ENCODE measurements at regions not wholly inside any gene's neighbourhood (a gene's known extent, or its start where the extent isn't known, plus 50 kb on each side); places are given as distances from the start of the nearest gene placed in this dataset.
"Not testable (repeated sequence)": the region's sequence is repeated elsewhere in the genome, so short reads cannot be mapped to it uniquely, and the experiment has no call there.

- no peak for DNase-seq
- Histone ChIP-seq H3K9me3 (peaks cover 0 to 8% (median 0%) of the 10 kb centered on the region in 8 donors), H3K27ac (no peak overlapping the region), H3K27me3 (replicated peaks in 1 of 7) (peaks cover 0 to 3% (median 0%) of the 10 kb centered on the region in 7 donors), H3K4me1 (no peaks in the 10 kb centered on the region), H3K4me3 (no peak overlapping the region), H3K36me3 (no peaks in the 10 kb centered on the region)
- intact Hi-C loops (cut with DNase I; ENCODE audit: low total_unique reads), result no loop called here
- WGBS, 5 donors, result 73 to 84% (median 80%) methylated on average over 5 of the region's 5 CpGs
- TF ChIP-seq CTCF (IDR thresholded peaks at IDR 0.05 in 8 of 11, conservative IDR thresholded peaks at IDR 0.05 in 3 of 11) (no peak), POLR2AphosphoS5 (IDR thresholded peaks at IDR 0.05) (no peak), POLR2A (IDR thresholded peaks at IDR 0.05) (no peak)
Observed at GRCh38 chr10:77723376-77723775, 85.8 kb upstream of the KCNMA1 start.

GRCh38 chr10:77722956-77723355 is 85.3 kb upstream of the KCNMA1 start:
- H3K4me3 ChIP-seq, H3K4me1 ChIP-seq: not testable (repeated sequence)
- 53 to 60% (median 57%) methylated on average over 3 of the region's 3 CpGs for WGBS, 5 donors

GRCh38 chr10:77721815-77722214 is 84.2 kb upstream of the KCNMA1 start:
- intact Hi-C loops (cut with DNase I; ENCODE audit: low total_unique reads), result no loop called here
- Histone ChIP-seq H3K36me3 (no peaks in the 10 kb centered on the region), H3K4me1 (no peaks in the 10 kb centered on the region), H3K4me3 (no peak overlapping the region), H3K9me3 (peaks cover 0 to 8% (median 0%) of the 10 kb centered on the region in 8 donors), H3K27ac (no peak overlapping the region), H3K27me3 (replicated peaks in 1 of 7) (peaks cover 0 to 13% (median 0%) of the 10 kb centered on the region in 7 donors)
- DNase-seq, result no peak
- TF ChIP-seq POLR2AphosphoS5 (IDR thresholded peaks at IDR 0.05) (no peak), CTCF (IDR thresholded peaks at IDR 0.05 in 8 of 11, conservative IDR thresholded peaks at IDR 0.05 in 3 of 11) (no peak), POLR2A (IDR thresholded peaks at IDR 0.05) (no peak)
- WGBS, 5 donors, result 87 to 97% (median 90%) methylated on average over 3 of the region's 3 CpGs

More at GRCh38 chr10:77722956-77723355, 85.3 kb upstream of the KCNMA1 start:
- H3K9me3 ChIP-seq; H3K36me3 ChIP-seq; intact Hi-C loops (cut with DNase I; ENCODE audit: low total_unique reads); DNase-seq; H3K27me3 ChIP-seq (replicated peaks in 1 of 7); H3K27ac ChIP-seq: not testable (repeated sequence)

- Histone ChIP-seq H3K27ac (no peak overlapping the region), H3K9me3 (peaks cover 0 to under 1% (median 0%) of the 10 kb centered on the region in 8 donors), H3K27me3 (replicated peaks in 1 of 7) (peaks cover 0 to 32% (median 0%) of the 10 kb centered on the region in 7 donors), H3K4me1 (no peaks in the 10 kb centered on the region), H3K36me3 (no peaks in the 10 kb centered on the region), H3K4me3 (no peak overlapping the region)
- TF ChIP-seq POLR2A (IDR thresholded peaks at IDR 0.05) (no peak), CTCF (IDR thresholded peaks at IDR 0.05 in 8 of 11, conservative IDR thresholded peaks at IDR 0.05 in 3 of 11) (no peak), POLR2AphosphoS5 (IDR thresholded peaks at IDR 0.05) (no peak)
- 46 to 58% (median 54%) methylated on average over 2 of the region's 2 CpGs for WGBS, 5 donors
- DNase-seq, result no peak
- intact Hi-C loops (cut with DNase I; ENCODE audit: low total_unique reads), result loop anchor here (10.0 kb wide), 2 partner anchors 116 to 544 kb away; no protein-coding TSS in a partner anchor
Observed at GRCh38 chr10:77718957-77719356, 81.3 kb upstream of the KCNMA1 start.

DNA sequence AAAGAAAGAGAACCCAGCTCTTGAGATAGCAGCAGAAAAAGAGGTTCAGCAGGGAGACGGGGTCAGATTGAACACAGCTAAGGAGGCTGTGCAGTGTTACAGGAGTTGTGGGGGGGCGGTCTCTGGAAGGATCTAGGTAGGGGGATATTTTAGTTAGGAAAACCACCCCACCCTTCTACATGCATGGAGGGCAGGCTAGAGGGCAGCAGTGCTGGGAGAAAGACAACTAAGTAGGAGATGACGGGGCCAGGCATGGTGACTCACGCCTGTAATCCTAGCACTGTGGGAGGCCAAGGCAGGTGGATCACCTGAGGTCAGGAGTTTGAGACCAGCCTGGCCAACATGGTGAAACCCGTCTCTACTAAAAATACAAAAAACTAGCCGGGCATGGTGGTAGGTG is 80.7 kb upstream of the KCNMA1 start:
- peaks cover 0 to 39% (median 0%) of the 10 kb centered on the region in 7 donors for H3K27me3 ChIP-seq (replicated peaks in 1 of 7)
- WGBS, 5 donors, result 72 to 83% (median 80%) methylated on average over 6 of the region's 6 CpGs
- H3K36me3 ChIP-seq, H3K27ac ChIP-seq, H3K4me1 ChIP-seq, DNase-seq, H3K4me3 ChIP-seq, H3K9me3 ChIP-seq: not testable (repeated sequence)
- intact Hi-C loops (cut with DNase I; ENCODE audit: low total_unique reads), result loop anchor here (10.0 kb wide), 2 partner anchors 116 to 544 kb away; no protein-coding TSS in a partner anchor
